HFFc6 (cell line): ENCODE measurements at regions not wholly inside any gene's neighbourhood (a gene's known extent, or its start where the extent isn't known, plus 50 kb on each side); places are given as distances from the start of the nearest gene placed in this dataset.
A peak's percentile ranks its signal among the peaks of the same experiment; 100 is the strongest.

ENCODE experiments used
- DNase-seq: peaks from one replicate; pipeline ENCODE4 v3.0.0-alpha.2; 2018
- H3K27ac Mint-ChIP-seq: 2 replicates; pipeline ENCODE4 v1.8.0; 2020; ENCODE audit warnings: mild to moderate bottlenecking, mixed read lengths
- H3K27me3 Mint-ChIP-seq: 2 replicates; pipeline ENCODE4 v1.8.0; 2021; ENCODE audit warnings: mild to moderate bottlenecking, moderate library complexity, mixed read lengths; ENCODE audit not compliant: insufficient read depth
- H3K36me3 Mint-ChIP-seq: 2 replicates; pipeline ENCODE4 v1.8.0; 2021; ENCODE audit warnings: low read depth, mixed read lengths
- H3K4me1 Mint-ChIP-seq: 2 replicates; pipeline ENCODE4 v1.8.0; 2020; ENCODE audit warnings: low read depth, mixed read lengths
- H3K4me3 Mint-ChIP-seq: 2 replicates; pipeline ENCODE4 v1.8.0; 2020; ENCODE audit warnings: mild to moderate bottlenecking, moderate library complexity, mixed read lengths
- H3K9me3 Mint-ChIP-seq: 2 replicates; pipeline ENCODE4 v1.8.0; 2020; ENCODE audit warnings: mild to moderate bottlenecking, mixed read lengths
- TF ChIP-seq, protein P1 (sequence below): fragments of 200-600 bp; sonication (generic); IDR thresholded peaks from 2 replicates; pipeline ENCODE4 v1.5.0; 2021; ENCODE audit warnings: antibody characterized with exemption, mild to moderate bottlenecking

DNA sequence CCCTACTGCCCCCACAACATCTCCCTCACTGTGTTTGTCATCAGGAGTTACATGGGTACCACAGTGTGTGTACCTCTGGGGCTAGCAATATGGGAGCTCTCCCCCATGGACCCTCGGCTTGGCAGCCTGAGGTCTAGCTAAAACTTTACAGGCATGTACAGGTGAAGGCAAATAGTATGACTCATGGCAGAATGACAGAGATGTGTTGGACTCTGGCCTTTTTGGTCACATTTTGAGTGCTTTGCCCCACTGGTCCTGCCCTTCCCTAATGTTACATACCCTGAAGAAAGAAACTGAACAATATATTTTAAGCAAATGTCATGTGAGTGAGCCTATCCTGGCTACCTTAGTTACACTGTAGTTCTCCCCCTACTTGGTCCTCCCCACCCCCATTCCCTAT, 124.0 kb downstream of the NGF start:
- TF ChIP-seq, protein P1, sequence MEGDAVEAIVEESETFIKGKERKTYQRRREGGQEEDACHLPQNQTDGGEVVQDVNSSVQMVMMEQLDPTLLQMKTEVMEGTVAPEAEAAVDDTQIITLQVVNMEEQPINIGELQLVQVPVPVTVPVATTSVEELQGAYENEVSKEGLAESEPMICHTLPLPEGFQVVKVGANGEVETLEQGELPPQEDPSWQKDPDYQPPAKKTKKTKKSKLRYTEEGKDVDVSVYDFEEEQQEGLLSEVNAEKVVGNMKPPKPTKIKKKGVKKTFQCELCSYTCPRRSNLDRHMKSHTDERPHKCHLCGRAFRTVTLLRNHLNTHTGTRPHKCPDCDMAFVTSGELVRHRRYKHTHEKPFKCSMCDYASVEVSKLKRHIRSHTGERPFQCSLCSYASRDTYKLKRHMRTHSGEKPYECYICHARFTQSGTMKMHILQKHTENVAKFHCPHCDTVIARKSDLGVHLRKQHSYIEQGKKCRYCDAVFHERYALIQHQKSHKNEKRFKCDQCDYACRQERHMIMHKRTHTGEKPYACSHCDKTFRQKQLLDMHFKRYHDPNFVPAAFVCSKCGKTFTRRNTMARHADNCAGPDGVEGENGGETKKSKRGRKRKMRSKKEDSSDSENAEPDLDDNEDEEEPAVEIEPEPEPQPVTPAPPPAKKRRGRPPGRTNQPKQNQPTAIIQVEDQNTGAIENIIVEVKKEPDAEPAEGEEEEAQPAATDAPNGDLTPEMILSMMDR, result no peak
- peaks cover 34% of the 10 kb centered on the region for H3K36me3 Mint-ChIP-seq
- no peak overlapping the region for H3K27ac Mint-ChIP-seq
- H3K4me3 Mint-ChIP-seq, result no peak overlapping the region
- H3K4me1 Mint-ChIP-seq, result peaks cover 79% of the 10 kb centered on the region
- H3K9me3 Mint-ChIP-seq, result no peaks in the 10 kb centered on the region
- H3K27me3 Mint-ChIP-seq, result no peaks in the 10 kb centered on the region
- DNase-seq, result no peak

DNA sequence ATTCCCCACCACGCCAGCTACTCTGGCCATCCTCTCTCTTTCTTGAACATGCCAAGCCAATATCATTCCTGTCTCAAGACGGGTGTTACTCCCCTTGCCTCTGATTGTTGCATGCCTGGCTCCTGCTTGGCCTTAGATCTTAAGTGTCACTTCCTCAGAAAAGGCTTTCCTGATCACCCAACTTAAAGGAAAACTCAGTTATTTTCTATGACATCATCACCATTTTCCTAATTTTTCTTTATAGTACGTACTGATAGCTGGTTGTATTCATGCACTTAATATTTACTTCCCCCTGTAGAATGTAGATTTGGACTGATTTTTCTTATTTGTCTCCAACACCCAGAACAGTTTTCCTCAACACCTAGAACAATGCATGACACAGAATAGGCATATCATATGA, 123.8 kb upstream of the TSPAN2 start:
- TF ChIP-seq, protein P1, result no peak
- no peaks in the 10 kb centered on the region for H3K27me3 Mint-ChIP-seq
- no peak overlapping the region for H3K27ac Mint-ChIP-seq
- H3K36me3 Mint-ChIP-seq, result peaks cover 31% of the 10 kb centered on the region
- H3K4me1 Mint-ChIP-seq, result peaks cover 79% of the 10 kb centered on the region
- H3K4me3 Mint-ChIP-seq, result no peak overlapping the region
- no peaks in the 10 kb centered on the region for H3K9me3 Mint-ChIP-seq
- DNase-seq, result no peak

DNA sequence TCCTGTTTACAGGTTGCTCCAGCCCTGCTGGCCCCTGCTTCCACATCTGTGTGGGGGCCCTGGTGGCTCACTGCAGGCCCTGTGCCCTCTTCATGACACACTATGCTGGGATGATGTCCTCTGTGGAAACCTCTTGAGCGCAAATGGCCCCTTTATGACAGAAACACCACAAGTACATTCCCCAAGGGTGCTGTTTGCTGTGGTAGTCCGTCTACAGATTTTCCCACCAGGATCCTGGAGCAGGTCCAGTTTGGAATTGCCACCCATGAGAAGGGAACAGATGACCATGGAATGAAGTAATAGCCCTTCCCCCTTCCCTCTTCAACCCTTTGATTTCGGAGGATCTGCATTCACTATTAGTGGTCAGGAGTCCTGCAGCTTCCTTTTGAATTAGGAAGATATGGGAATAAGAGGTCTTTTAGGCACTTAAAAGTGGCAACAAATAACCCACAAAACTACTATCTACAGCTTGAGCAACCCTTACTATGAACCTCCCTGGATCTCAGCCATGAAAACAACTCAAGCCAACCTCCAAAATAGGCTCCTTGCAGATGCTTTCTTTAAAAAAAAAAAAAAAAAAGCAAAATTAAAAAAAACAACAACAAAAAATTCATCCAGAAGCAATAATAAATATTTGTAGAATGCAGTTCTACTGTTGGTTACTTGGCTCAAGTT, 121.9 kb upstream of the TSPAN2 start:
- H3K4me3 Mint-ChIP-seq, result peak overlapping the region; percentile 54

GRCh38 chr1:115210302-115210711, 121.0 kb upstream of the TSPAN2 start:
- Mint-ChIP-seq H3K27me3 (no peaks in the 10 kb centered on the region), H3K9me3 (no peaks in the 10 kb centered on the region), H3K4me3 (peak overlapping the region; percentile 54), H3K36me3 (peaks cover 24% of the 10 kb centered on the region), H3K27ac (peak overlapping the region; percentile 81), H3K4me1 (peaks cover 74% of the 10 kb centered on the region)
- peak; percentile 94 for DNase-seq
- TF ChIP-seq, protein P1, result no peak

More for the DNA sequence above, 121.9 kb upstream of the TSPAN2 start:
- TF ChIP-seq, protein P1, result no peak
- H3K27me3 Mint-ChIP-seq, result no peaks in the 10 kb centered on the region
- peaks cover 77% of the 10 kb centered on the region for H3K4me1 Mint-ChIP-seq
- no peaks in the 10 kb centered on the region for H3K9me3 Mint-ChIP-seq
- H3K27ac Mint-ChIP-seq, result peak overlapping the region; percentile 81
- DNase-seq, result no peak
- peaks cover 28% of the 10 kb centered on the region for H3K36me3 Mint-ChIP-seq

DNA sequence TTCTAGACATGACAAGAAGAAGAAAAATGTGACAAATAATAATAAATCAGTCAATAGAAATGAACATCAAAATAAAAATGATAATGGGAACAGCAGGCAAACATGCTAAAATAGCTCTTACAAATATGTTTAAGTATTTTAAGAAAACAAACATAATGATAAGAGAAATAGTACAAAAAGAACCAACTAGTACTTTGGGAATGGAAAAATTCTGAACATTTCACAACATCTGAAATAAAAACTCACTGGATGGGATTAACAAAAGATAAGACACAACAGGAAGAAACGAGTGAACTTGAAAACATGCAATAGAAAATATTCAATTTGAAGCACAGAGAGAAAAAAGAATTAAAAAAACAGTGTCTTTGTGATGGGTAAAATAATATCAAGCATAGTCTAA, 115.2 kb upstream of the TSPAN2 start:
- no peak overlapping the region; the same call in 1 of the 2 replicates for H3K27ac Mint-ChIP-seq
- no peak overlapping the region for H3K4me3 Mint-ChIP-seq
- DNase-seq, result no peak
- TF ChIP-seq, protein P1, result no peak
- peaks cover 81% of the 10 kb centered on the region for H3K4me1 Mint-ChIP-seq
- H3K27me3 Mint-ChIP-seq, result peaks cover 2% of the 10 kb centered on the region; the same call in 1 of the 2 replicates
- H3K36me3 Mint-ChIP-seq, result peaks cover 45% of the 10 kb centered on the region
- peaks cover 8% of the 10 kb centered on the region; the same call in 1 of the 2 replicates for H3K9me3 Mint-ChIP-seq
